Hypothalamus (tissue), 51 donors: ENCODE measurements at regions not wholly inside any gene's neighbourhood (a gene's known extent, or its start where the extent isn't known, plus 50 kb on each side); places are given as distances from the start of the nearest gene placed in this dataset.
"Not testable (repeated sequence)": the region's sequence is repeated elsewhere in the genome, so short reads cannot be mapped to it uniquely, and the experiment has no call there.

Experiments
- DNase-seq, 51 donors: peaks; one replicate each; lab custom pipeline; 2025; lab: John Stamatoyannopoulos, UW

DNA sequence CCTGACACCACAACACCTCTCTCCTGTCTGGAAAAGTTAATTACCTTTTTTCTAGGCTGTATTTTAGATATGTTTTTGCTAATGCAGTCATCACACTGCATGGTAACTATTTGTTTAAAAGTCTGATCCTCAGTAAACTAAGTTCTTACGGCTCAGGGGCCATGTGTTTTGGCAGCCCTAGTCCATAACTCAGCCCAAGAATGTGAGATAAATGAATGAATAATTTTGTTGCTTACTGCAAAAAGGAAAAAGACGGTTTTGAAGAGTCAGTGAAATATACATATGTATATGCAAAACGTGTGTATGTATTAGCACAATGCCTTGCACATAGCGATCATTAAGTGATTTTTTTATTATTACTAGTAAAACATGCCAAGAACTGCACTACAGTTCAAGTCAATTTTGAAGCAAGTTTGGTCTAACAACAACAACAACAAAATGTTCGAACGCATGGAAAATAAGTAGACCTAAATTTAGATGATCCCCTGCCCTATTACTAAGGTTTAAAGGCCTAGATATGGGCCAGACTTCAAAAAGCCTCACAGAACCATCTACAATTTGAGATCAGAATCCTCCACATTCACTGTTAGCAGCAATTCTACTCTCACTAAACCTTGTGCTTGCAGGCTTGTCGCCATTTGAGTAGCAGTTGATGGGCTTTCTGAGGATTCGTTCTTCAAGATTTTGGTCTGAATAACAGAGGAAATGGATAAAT lies 140.0 kb downstream of the NDUFA12 start:
- no peak for DNase-seq

DNA sequence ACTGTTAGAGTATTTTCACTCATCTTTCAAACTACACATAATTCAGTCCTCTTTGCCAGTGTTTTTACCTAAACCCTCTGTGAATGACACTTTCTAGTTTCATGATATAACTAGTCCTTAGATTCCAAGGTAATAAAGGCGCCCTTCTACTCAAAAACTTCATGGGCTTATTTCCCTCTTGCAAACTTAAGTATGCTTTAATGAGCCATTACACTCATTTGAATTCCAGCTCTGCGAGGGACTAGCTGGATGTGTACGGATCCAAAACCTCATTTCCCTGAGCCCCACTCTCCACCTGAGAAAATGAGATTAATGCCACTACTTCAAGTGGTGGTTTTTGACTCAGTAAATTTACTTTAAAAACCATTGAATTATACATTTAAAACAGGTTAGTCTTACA lies 141.1 kb downstream of the NDUFA12 start:
- no peak for DNase-seq

DNA sequence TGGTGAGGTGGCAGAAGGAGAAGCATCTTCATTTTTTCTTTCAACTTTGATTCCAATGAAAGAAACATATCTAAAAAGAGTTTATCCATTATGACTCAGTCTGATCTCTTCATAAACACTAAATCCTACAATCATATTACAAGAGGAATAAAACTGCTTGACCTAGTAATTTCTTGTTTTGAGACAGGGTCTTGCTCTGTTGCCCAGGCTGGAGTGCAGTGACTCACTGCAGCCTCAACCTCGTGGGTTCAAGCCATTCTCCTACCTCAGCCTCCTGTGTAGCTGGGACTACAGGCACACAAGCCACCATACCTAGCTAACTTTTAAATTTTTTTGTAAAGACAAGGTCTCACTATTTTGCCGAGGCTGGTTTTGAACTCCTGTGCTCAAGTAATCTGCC lies 147.2 kb downstream of the NDUFA12 start:
- DNase-seq = no peak

DNA sequence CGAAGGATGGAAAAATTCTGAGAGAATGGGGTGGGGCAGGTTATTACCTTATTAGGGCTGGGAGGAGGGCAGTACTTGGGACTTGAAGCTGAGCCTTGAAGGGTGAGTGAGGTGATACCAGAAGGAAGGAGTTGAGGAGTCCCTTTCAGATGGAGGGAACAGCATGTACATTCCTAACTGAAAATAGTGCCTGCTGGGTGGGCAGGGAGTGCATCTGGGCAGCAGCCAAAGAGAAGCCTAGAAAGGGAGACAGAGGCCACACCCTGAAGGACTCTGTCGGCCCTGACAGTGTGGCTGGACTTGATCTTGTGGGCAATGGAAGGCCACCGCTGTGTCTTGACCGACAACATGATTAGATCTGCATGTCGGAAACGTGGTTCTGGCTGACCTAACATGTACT lies 147.6 kb downstream of the NDUFA12 start:
- DNase-seq = no peak

DNA sequence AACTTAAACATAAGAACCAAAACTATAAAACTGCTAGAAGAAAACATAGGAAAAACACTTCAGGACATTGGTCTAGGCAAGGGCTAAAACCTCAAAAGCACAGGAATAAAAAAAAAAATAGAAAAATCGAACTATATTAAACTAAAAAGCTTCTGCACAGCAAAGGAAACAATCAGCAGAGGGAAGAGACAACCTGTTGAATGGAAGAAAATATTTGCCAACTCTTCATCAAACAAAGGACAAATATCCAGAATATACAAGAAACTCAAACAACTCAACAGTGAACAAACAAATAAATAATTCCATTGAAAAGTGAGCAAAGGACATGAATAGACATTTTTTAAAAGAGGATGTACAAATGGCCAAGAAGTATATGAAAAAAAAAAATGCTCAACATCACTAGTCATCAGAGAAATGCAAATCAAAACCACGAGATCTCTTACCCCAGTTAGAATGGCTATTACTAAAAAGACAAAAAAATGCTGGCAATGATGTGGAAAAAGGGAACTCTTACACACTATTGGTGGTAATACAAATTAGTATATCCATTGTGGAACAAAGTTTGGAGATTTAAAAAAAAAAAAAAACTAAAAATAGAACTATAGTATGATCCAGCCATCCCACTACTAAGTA lies 152.0 kb downstream of the NDUFA12 start:
- no peak for DNase-seq

DNA sequence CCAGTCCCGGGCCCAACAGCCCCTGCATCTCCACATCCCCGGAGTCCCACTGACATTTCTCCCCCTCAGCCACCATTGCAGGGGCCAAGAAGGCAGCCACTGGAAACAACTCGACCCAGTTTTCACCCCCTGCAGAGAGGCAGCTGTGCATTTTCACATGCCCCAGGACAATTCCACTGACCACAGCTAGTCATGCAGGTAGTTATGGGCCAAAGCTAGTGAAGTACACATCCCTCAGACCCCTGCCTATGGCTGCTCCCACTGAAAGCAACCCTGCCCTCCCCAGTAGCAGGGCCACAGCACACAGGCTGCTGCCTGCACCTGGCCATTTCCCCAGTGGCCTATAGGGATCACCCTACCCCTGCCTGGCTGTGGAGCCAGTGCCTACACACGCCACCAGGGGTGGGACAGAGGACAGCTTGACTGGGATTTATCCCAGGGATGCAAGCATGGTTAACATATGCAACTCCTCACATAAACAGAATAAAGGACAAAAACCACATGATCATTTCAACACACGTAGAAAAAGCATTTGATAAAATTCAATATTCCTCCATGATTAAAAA lies 154.0 kb downstream of the NDUFA12 start:
- DNase-seq = no peak

DNA sequence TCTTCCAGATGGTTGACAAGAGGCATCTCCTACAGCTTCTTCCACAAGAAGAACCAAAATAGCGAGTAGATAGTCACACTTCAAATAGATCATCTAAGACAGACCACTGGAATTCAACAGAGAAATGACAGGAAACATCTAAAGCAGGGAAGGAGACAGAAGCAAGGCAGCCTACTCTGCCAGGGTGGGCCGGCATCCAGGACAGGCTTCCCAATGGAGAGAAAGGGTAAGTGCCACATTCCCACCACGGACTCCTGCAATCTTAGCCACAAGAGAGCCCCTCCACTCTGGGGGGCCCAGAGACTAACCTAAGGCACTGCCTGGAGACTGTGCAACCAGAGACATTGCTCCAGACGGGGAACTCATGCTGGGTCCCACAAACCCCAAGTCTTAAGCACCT lies 154.5 kb downstream of the NDUFA12 start:
- DNase-seq = no peak

DNA sequence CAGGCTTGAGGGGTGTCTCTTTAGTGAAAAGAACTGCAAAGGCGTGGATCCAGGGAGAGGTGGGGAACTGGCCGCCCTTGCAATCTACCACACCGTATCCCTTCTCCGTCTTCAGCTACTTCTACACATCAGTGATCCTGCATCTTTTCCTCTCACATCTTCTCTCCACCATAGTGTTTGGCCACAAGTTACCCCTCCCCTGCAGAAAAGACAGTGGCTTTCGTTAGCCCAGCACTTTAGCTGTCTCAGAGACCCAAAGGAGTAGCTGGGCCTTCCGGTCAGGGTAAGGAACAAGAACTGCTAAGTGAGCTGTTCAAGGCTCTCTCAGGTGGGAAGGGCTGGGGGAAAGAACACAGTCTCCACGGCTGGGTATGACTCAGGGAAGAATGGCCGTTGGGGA lies 158.4 kb downstream of the NDUFA12 start:
- DNase-seq = no peak

DNA sequence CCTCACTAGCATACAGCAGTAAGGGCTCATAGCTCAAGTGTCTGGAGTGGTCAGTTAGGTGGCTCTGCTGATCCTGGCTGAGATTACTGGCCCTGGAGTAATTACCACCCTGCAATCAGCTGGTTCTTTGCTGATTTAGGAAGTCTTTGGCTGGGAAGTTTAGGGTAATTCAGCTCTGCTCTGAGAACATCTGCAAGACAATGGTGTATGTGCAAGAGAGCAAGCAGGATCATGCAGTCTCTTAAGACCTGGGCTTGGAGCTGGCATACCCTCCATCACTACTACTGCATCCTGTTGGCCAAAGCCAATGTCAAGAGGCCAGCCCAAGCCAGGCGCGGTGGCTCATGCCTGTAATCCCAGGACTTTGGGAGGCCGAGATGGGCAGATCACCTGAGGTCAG lies 159.0 kb downstream of the NDUFA12 start:
- no peak for DNase-seq

DNA sequence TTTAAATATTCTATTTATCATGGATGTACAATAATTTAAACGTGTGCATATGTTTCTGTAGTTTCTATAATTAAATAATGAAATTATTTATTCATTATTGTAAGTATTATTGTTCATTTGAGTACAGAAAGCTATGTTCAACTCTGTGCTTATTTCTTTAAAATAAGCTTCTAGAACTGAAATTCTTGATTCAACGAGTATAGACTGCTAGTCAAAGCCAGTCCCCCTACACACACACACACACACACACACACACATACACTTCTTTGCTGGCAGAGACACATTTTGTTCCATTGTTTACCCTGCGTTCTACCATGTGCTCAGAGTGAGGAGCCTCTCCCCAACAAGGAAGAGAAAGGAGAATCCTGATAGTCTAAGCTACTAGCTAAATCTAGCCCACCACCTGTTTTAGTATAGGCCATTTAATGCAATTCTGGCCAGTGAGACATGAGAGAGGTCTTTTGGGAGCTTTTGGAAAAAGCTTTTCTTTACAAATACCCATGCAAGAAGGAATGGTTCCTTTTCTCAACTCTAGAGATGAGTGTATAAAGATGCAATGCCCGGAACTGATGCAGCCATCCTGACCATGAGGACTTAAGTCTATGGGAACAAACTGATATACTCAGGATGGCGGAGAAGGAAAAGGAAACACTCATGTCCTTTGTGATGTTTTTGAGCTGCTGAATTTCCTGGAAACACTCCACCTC lies 161.4 kb downstream of the NDUFA12 start:
- DNase-seq = no peak

DNA sequence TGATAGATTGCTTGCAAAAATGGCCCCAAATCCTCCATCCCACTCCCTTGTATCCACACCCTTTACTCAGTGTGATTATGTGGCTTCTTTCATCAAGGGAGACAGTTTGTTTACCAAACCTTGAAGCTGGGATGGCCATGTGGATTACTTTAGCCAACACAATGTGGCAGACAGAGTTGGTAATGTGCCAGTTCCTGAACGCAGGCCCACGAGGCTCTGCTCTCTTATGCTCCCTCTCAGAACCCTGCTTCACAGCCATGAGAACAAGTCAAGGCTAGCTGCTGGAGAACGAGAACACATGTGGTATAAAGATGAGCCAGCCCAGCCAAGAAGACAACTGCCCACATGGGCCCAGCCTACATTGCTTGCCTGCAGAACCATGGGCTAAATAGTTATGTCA lies 162.3 kb downstream of the NDUFA12 start:
- DNase-seq = no peak

DNA sequence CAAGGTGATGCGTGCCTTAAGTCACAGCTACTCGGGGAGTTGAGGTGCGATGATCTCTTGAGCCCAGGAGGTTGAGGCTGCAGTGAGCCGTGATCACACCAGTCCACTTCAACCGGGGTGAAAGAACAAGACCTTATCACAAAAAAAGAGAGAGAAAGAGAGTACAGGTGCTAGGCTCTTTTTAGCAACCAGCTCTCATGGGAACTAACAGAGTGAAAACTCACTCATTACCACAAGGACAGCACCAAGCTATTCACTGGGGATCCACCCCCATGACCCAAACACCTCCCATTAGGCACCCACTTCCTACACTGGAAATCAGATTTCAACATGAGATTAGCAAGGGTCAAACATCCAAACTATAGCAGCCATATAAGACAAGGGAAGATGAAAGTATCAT lies 164.2 kb downstream of the NDUFA12 start:
- DNase-seq = no peak

DNA sequence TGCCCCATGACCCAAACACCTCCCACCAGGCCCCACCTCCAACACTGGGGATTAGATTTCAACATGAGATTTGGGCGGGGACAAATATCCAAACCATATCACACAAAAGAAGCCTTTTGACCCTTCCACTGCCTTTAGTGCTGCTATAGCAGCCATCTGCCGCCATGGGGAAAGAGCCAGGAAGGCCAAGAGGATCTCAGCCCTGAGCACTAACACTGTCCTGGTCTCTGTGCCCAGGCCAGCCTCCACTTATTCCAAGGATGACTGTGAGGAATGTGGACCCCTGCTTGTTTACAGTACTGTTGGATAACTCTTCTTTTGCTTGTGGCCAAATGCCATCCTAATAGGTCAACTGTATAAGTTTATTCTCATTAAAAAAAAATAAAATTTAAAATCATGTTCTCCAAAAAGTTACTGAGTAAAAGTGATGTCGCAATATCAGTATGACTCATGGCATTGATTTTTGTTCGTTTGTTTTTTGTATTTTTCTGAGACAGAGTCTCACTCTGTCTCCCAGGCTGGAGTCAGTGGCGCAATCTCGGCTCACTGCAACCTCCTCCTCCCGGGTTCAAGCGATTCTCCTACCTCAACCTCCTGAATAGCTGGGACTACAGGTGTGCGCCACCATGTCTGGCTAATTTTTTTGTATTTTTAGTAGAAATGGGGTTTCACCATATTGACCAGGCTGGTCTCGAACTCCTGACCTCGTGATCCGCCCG lies 166.4 kb downstream of the NDUFA12 start:
- not testable (repeated sequence) for DNase-seq

DNA sequence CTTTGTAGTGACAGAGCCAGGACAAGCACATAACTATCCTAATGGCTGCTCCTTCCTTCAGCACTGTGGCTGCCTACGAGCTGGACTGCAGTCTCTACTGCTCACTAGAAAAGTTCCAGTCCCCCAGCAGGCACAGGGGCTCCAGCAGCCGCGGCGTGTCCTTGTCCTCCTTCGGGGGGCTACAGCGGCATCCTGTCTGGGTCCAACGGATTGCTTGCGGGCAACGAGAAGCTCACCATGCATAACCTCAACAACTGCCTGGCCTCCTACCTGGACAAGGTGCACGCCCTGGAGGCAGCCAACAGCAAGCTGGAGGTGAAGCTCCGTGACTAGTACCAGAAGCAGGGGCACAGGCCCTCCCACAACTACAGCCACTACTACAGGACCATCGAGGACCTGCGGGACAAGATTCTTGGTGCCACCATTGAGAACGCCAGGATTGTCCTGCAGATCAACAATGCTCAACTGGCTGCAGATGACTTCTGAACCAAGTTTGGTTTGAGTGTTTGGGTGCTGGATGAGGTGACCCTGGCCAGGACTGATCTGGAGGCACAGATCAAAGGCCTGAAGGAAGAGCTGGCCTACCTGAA lies 169.4 kb downstream of the NDUFA12 start:
- DNase-seq = no peak

DNA sequence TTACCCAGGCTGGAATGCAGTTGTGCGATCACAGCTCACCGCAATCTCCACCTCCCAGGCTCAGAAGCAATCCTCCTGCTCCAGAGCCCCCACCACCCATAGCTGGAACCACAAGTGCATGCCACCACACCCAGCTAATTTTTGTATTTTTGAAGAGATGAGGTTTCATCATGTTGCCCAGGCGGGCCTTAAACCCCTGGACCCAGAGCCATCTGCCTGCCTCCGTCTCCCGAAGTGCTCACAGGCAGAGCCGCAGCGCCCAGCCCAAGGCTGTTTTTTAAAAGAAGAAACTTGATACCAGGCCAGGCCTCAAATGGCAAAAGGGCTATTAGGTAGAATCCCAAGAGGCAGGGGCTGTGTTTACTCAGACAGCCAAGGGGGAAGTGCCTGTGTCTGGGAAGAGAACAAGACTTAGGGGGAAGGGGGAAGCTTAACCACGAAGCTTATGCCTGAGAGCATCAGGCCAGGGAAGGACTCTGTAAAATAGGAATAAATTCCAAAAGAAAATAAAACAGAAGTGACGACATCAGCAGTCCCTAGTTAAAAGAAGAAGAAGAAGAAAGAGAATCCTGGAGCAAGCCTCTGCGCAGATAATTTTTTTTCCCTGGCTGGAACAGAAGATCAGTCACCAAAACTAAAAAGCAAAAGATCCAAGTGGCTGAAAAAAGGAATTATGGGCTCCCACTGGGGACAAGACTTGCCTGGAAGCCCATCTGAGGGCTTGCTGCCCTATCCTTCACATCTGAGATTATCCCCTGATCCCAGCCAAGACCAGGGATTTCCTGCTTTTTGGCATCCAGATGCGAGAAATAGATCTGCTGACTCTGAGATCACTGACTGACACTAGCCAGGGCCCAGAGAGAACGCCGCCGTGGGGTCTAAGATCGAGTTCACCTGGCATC lies 170.5 kb downstream of the NDUFA12 start:
- peak in 1 of 51 donors; percentile 18 for DNase-seq

DNA sequence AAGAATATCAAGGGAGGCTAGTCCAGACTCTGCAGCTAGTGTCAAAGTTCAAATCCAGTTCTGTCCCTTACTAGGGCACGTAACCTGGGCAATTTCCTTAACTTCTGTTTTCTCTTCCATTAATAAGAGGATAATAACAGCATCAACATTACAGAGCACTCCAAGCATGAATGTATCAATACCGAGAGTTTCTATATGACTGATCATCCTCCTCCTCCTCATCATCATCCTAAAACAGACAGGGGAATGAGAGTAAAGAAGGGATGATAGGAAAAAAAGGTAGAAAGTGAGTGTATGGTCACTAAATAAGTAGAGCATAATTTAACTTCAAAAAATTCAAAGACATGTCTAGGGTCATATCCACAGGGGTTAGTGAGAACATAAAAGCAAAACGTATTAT lies 171.4 kb downstream of the NDUFA12 start:
- DNase-seq = no peak

DNA sequence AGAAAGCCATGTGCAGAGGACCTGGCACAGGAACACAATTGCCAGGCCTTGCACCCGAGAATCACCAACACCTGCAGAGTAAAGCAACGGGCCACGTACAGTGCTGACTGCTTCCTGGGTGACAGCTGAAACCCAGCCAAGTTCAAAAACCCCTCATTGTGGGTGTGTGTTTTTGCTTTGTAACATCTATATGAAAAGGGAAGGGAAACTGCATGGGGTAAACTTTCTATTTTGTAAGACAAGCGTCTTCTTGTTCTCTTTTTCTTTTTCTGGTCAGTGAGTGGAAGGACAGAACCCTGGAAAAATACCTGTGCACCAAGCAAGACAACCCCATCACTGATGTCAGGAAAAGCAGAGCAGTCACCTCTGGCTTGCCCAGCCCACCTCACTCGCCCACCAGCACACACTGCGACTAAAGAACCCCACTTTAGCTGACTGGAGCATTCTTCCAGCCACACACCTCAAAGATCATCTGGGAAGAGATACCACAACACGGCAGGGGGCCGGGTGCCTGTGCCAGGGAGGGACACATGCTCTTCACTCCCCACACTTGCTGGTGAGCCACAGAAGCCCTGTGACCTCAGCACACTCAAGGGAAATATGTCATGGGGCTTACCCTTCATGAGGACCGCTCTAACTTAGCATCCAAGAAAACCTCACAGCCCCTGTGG lies 172.3 kb downstream of the NDUFA12 start:
- peak in 6 of 51 donors; percentile 5 to 31 (median 18) for DNase-seq

DNA sequence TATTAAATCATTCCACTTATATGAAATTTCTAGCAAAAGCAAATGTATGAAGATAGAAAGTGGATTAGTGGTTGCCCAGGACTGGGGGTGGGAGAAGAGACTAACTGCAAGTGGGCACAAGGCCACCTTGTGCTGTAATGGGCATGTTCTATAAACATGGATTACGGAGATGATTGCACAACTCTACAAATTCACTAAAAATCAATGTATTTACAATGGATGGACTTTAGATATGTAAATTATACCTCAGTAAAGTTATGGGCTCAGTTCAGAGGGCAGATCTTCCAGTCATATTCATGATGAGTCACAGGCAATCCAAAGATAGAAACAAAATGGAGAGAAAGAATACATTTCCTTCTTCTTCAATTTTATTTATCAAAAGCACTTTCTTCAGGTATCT lies 173.9 kb downstream of the NDUFA12 start:
- DNase-seq = no peak

DNA sequence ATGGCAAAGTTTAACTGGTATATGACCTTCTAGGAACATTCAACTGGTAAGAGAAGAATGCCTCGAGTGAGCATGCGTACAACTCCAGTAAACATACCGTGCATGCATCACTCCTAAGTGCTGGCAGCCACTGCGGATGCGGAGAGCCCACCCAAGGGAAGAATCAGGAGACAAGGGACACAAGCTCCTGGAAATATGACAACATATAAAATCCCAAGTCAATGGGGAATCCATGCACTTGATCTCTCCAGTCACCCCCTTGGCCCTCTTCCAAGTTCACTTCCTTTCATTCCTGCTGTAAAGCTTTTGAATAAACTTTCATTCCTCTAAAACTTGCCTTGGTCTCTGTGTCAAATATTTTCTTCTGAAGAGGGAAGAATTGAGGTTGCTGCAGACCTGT lies 168.7 kb upstream of the TMCC3 start:
- DNase-seq = no peak
